GM23338 (cell line): ENCODE measurements at regions not wholly inside any gene's neighbourhood (a gene's known extent, or its start where the extent isn't known, plus 50 kb on each side); places are given as distances from the start of the nearest gene placed in this dataset.

ENCODE experiments used
- CREB1 ChIP-seq: fragments of 250-450 bp; sonication (Bioruptor Pico); IDR thresholded peaks from 2 replicates; pipeline ENCODE4 v1.5.0; 2020; ENCODE audit warnings: low read depth, mild to moderate bottlenecking, moderate library complexity
- EZH2 ChIP-seq: fragments of 200-600 bp; sonication (generic); IDR thresholded peaks from one replicate; pipeline ENCODE4 v1.8.0; 2017; ENCODE audit warnings: antibody characterized with exemption, mild to moderate bottlenecking, low read depth; ENCODE audit not compliant: unreplicated experiment
- EZH2phosphoT487 ChIP-seq: fragments of 200-600 bp; sonication (generic); IDR thresholded peaks from one replicate; pipeline ENCODE4 v1.8.1; 2018; ENCODE audit warnings: antibody characterized with exemption; ENCODE audit not compliant: unreplicated experiment
- JUNB ChIP-seq: IDR thresholded peaks from one replicate; pipeline ENCODE4 v1.6.1; 2016; ENCODE audit warnings: antibody characterized with exemption; ENCODE audit not compliant: unreplicated experiment
- NANOG ChIP-seq: IDR thresholded peaks from 2 replicates; pipeline ENCODE4 v1.6.1; 2016; ENCODE audit warnings: antibody characterized with exemption, borderline replicate concordance
- POLR2AphosphoS5 ChIP-seq: IDR thresholded peaks from 2 replicates; pipeline ENCODE4 v1.6.1; 2016; ENCODE audit warnings: antibody characterized with exemption, low read depth
- STAT1 ChIP-seq: IDR thresholded peaks from one replicate; pipeline ENCODE4 v1.6.1; 2016; ENCODE audit warnings: antibody characterized with exemption; ENCODE audit not compliant: unreplicated experiment
- ZNF114 ChIP-seq: fragments of 250-450 bp; sonication (Bioruptor Pico); IDR thresholded peaks from 2 replicates; pipeline ENCODE4 v1.5.0; 2020; ENCODE audit warnings: mild to moderate bottlenecking, moderate library complexity
- TF ChIP-seq, protein P1 (sequence below), 2 experiments: fragments of 200-600 bp in 1 of 2; sonication (generic) in 1 of 2; conservative IDR thresholded peaks; 2 replicates each; pipeline versions ENCODE4 v1.5.1 to v1.6.1; 2016 to 2017; ENCODE audit warnings: antibody characterized with exemption in 2 of 2, low read depth in 2 of 2, mild to moderate bottlenecking in 2 of 2, moderate library complexity in 1 of 2
- TF ChIP-seq, protein P2 (sequence below): IDR thresholded peaks from one replicate; pipeline ENCODE4 v1.6.1; 2018; ENCODE audit warnings: antibody characterized with exemption; ENCODE audit not compliant: unreplicated experiment
- TF ChIP-seq, protein P3 (sequence below): fragments of 250-450 bp; sonication (Bioruptor Pico); IDR thresholded peaks from 2 replicates; pipeline ENCODE4 v1.5.0; 2020; ENCODE audit warnings: mild to moderate bottlenecking, moderate library complexity
- TF ChIP-seq, protein P4 (sequence below): IDR thresholded peaks from 2 replicates; pipeline ENCODE4 v1.6.1; 2016; ENCODE audit warnings: antibody characterized with exemption

DNA sequence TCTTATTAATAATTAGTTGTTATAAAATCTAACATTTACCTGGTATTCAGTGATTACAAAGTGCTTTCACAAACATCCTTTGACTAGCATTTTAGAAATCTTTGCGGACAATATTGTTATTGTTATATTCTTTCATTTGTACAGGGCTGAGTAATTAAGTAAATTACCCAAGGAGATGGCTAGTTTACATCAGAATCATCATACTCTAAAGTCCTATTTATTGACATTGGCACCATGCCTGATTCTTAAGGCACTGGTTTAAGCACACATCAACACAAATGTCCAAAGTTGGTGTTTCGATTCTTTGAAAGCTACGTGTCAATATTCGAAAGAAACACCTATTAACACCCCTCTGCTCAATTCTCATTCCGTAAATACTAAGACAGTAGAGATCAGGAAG is 424.6 kb upstream of the CHRM3 start:
- TF ChIP-seq, protein P1, sequence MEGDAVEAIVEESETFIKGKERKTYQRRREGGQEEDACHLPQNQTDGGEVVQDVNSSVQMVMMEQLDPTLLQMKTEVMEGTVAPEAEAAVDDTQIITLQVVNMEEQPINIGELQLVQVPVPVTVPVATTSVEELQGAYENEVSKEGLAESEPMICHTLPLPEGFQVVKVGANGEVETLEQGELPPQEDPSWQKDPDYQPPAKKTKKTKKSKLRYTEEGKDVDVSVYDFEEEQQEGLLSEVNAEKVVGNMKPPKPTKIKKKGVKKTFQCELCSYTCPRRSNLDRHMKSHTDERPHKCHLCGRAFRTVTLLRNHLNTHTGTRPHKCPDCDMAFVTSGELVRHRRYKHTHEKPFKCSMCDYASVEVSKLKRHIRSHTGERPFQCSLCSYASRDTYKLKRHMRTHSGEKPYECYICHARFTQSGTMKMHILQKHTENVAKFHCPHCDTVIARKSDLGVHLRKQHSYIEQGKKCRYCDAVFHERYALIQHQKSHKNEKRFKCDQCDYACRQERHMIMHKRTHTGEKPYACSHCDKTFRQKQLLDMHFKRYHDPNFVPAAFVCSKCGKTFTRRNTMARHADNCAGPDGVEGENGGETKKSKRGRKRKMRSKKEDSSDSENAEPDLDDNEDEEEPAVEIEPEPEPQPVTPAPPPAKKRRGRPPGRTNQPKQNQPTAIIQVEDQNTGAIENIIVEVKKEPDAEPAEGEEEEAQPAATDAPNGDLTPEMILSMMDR (conservative IDR thresholded peaks at IDR 0.05; ENCODE audit: low read depth in 2 of 2), result no peak
- TF ChIP-seq EZH2, result no peak
- TF ChIP-seq, protein P2, sequence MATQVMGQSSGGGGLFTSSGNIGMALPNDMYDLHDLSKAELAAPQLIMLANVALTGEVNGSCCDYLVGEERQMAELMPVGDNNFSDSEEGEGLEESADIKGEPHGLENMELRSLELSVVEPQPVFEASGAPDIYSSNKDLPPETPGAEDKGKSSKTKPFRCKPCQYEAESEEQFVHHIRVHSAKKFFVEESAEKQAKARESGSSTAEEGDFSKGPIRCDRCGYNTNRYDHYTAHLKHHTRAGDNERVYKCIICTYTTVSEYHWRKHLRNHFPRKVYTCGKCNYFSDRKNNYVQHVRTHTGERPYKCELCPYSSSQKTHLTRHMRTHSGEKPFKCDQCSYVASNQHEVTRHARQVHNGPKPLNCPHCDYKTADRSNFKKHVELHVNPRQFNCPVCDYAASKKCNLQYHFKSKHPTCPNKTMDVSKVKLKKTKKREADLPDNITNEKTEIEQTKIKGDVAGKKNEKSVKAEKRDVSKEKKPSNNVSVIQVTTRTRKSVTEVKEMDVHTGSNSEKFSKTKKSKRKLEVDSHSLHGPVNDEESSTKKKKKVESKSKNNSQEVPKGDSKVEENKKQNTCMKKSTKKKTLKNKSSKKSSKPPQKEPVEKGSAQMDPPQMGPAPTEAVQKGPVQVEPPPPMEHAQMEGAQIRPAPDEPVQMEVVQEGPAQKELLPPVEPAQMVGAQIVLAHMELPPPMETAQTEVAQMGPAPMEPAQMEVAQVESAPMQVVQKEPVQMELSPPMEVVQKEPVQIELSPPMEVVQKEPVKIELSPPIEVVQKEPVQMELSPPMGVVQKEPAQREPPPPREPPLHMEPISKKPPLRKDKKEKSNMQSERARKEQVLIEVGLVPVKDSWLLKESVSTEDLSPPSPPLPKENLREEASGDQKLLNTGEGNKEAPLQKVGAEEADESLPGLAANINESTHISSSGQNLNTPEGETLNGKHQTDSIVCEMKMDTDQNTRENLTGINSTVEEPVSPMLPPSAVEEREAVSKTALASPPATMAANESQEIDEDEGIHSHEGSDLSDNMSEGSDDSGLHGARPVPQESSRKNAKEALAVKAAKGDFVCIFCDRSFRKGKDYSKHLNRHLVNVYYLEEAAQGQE, result no peak
- TF ChIP-seq CREB1, result no peak
- no peak for TF ChIP-seq EZH2phosphoT487
- TF ChIP-seq POLR2AphosphoS5, result no peak
- no peak for TF ChIP-seq JUNB
- no peak for TF ChIP-seq NANOG
- no peak for TF ChIP-seq STAT1
- TF ChIP-seq, protein P3, sequence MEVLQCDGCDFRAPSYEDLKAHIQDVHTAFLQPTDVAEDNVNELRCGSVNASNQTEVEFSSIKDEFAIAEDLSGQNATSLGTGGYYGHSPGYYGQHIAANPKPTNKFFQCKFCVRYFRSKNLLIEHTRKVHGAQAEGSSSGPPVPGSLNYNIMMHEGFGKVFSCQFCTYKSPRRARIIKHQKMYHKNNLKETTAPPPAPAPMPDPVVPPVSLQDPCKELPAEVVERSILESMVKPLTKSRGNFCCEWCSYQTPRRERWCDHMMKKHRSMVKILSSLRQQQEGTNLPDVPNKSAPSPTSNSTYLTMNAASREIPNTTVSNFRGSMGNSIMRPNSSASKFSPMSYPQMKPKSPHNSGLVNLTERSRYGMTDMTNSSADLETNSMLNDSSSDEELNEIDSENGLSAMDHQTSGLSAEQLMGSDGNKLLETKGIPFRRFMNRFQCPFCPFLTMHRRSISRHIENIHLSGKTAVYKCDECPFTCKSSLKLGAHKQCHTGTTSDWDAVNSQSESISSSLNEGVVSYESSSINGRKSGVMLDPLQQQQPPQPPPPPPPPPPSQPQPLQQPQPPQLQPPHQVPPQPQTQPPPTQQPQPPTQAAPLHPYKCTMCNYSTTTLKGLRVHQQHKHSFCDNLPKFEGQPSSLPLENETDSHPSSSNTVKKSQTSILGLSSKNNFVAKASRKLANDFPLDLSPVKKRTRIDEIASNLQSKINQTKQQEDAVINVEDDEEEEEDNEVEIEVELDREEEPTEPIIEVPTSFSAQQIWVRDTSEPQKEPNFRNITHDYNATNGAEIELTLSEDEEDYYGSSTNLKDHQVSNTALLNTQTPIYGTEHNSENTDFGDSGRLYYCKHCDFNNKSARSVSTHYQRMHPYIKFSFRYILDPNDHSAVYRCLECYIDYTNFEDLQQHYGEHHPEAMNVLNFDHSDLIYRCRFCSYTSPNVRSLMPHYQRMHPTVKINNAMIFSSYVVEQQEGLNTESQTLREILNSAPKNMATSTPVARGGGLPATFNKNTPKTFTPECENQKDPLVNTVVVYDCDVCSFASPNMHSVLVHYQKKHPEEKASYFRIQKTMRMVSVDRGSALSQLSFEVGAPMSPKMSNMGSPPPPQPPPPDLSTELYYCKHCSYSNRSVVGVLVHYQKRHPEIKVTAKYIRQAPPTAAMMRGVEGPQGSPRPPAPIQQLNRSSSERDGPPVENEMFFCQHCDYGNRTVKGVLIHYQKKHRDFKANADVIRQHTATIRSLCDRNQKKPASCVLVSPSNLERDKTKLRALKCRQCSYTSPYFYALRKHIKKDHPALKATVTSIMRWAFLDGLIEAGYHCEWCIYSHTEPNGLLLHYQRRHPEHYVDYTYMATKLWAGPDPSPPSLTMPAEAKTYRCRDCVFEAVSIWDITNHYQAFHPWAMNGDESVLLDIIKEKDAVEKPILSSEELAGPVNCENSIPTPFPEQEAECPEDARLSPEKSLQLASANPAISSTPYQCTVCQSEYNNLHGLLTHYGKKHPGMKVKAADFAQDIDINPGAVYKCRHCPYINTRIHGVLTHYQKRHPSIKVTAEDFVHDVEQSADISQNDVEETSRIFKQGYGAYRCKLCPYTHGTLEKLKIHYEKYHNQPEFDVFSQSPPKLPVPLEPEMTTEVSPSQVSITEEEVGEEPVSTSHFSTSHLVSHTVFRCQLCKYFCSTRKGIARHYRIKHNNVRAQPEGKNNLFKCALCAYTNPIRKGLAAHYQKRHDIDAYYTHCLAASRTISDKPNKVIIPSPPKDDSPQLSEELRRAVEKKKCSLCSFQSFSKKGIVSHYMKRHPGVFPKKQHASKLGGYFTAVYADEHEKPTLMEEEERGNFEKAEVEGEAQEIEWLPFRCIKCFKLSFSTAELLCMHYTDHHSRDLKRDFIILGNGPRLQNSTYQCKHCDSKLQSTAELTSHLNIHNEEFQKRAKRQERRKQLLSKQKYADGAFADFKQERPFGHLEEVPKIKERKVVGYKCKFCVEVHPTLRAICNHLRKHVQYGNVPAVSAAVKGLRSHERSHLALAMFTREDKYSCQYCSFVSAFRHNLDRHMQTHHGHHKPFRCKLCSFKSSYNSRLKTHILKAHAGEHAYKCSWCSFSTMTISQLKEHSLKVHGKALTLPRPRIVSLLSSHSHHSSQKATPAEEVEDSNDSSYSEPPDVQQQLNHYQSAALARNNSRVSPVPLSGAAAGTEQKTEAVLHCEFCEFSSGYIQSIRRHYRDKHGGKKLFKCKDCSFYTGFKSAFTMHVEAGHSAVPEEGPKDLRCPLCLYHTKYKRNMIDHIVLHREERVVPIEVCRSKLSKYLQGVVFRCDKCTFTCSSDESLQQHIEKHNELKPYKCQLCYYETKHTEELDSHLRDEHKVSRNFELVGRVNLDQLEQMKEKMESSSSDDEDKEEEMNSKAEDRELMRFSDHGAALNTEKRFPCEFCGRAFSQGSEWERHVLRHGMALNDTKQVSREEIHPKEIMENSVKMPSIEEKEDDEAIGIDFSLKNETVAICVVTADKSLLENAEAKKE (CRISPR knock-in tag), result no peak
- TF ChIP-seq, protein P4, sequence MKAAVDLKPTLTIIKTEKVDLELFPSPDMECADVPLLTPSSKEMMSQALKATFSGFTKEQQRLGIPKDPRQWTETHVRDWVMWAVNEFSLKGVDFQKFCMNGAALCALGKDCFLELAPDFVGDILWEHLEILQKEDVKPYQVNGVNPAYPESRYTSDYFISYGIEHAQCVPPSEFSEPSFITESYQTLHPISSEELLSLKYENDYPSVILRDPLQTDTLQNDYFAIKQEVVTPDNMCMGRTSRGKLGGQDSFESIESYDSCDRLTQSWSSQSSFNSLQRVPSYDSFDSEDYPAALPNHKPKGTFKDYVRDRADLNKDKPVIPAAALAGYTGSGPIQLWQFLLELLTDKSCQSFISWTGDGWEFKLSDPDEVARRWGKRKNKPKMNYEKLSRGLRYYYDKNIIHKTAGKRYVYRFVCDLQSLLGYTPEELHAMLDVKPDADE, result no peak
- TF ChIP-seq ZNF114 (CRISPR knock-in tag), result no peak
